GM12892 (cell line): ENCODE measurements at regions not wholly inside any gene's neighbourhood (a gene's known extent, or its start where the extent isn't known, plus 50 kb on each side); places are given as distances from the start of the nearest gene placed in this dataset.

Source experiments
- POLR2A ChIP-seq: IDR thresholded peaks from 2 replicates; pipeline ENCODE4 v1.6.1; 2011; ENCODE audit warnings: low read depth, low read length, control low read depth
- TAF1 ChIP-seq: IDR thresholded peaks from 2 replicates; pipeline ENCODE4 v1.6.1; 2011; ENCODE audit warnings: low read depth, mild to moderate bottlenecking, control low read depth, low read length, borderline replicate concordance

DNA sequence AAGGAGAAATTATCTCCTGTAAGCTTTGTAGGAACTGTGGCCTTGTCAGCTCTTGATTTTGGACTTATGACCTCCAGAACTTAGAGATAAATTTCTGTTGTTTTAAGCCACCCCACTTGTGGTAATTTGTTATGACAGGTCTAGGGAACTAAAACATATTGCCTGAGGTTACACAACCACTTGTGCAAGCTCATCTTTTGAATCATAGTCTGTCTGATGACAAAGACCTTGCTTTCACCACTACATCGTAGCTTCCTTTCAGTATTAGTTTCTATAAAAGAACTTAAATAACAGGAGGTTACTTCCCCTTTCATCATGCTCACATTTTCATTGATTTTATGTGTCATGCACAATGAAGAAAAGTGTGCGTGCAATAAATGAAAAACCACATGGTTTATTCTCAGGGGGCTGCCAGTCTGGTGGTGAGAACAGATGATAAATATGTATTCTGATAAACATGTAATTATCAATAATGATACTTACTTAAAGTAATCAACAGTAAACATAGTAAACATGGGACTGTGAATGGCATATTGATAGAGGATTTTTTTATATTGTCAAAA, 690.0 kb upstream of the HS3ST1 start:
- no peak for TF ChIP-seq POLR2A
- no peak for TF ChIP-seq TAF1
